Peyer's patch (tissue), 4 donors: ENCODE measurements at regions not wholly inside any gene's neighbourhood (a gene's known extent, or its start where the extent isn't known, plus 50 kb on each side); places are given as distances from the start of the nearest gene placed in this dataset.

ENCODE experiments used
- DNase-seq, 3 donors: peaks; one replicate each; pipeline ENCODE4 v3.0.0-alpha.2; 2017 to 2019
- H3K27ac ChIP-seq, 4 donors: fragments of 200-600 bp; sonication (generic); one replicate each; pipeline ENCODE4 v1.5.1; 2016 to 2019
- H3K27me3 ChIP-seq, 2 donors: fragments of 200-600 bp; sonication (generic); one replicate each; pipeline ENCODE4 v1.5.1; 2019
- H3K36me3 ChIP-seq, 3 donors: fragments of 200-600 bp; sonication (generic); one replicate each; pipeline ENCODE4 v1.5.1; 2016 to 2019
- H3K4me1 ChIP-seq, 4 donors: fragments of 200-600 bp; sonication (generic); one replicate each; pipeline ENCODE4 v1.5.1; 2016 to 2019
- H3K4me3 ChIP-seq, 4 donors: fragments of 200-600 bp; sonication (generic); 1 replicate in 3 of 4; 2 replicates in 1 of 4; pipeline ENCODE4 v1.5.1; 2016 to 2019; ENCODE audit warnings: mild to moderate bottlenecking in 1 of 4
- H3K9me3 ChIP-seq, 4 donors: fragments of 200-600 bp; sonication (generic); one replicate each; pipeline ENCODE4 v1.5.1; 2016 to 2019; ENCODE audit warnings: mild to moderate bottlenecking in 1 of 4
- POLR2A ChIP-seq, 2 donors: fragments of 450-650 bp; IDR thresholded peaks; one replicate each; pipeline ENCODE4 v1.5.1; 2017; ENCODE audit warnings: antibody characterized with exemption in 2 of 2, mild to moderate bottlenecking in 2 of 2, moderate library complexity in 2 of 2
- TF ChIP-seq, protein P1 (sequence below), 6 experiments: fragments of 450-650 bp in 4 of 6; fragments of 200-600 bp in 2 of 6; sonication (generic) in 1 of 6; IDR thresholded peaks; one replicate each; pipeline ENCODE4 v1.5.1; 2017 to 2019; ENCODE audit warnings: antibody characterized with exemption in 6 of 6, mild to moderate bottlenecking in 3 of 6, moderate library complexity in 1 of 6

DNA sequence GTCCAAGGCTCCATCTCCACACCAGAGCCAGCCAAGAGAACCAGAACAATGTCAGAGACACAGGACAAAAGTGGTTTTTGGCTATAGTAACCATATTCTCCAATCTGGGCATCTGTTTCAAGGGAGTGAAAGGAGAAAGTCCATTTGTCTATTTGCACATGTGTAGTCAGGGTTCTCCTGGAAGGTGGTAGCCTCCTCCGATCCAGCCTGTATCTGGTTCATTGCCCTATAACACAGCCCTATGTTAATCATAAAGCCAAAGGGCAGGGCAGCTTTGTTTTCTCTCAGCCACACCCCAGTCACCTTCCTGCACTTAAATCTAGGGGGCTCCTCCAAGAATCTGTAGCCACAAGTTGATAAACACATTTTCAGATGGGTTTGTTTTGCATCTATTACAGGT is 128.1 kb upstream of the ADPGK start:
- Histone ChIP-seq H3K4me1 (no peaks in the 10 kb centered on the region), H3K4me3 (no peak overlapping the region), H3K27me3 (no peaks in the 10 kb centered on the region), H3K9me3 (no peaks in the 10 kb centered on the region), H3K36me3 (no peaks in the 10 kb centered on the region), H3K27ac (no peak overlapping the region)
- TF ChIP-seq, protein P1, sequence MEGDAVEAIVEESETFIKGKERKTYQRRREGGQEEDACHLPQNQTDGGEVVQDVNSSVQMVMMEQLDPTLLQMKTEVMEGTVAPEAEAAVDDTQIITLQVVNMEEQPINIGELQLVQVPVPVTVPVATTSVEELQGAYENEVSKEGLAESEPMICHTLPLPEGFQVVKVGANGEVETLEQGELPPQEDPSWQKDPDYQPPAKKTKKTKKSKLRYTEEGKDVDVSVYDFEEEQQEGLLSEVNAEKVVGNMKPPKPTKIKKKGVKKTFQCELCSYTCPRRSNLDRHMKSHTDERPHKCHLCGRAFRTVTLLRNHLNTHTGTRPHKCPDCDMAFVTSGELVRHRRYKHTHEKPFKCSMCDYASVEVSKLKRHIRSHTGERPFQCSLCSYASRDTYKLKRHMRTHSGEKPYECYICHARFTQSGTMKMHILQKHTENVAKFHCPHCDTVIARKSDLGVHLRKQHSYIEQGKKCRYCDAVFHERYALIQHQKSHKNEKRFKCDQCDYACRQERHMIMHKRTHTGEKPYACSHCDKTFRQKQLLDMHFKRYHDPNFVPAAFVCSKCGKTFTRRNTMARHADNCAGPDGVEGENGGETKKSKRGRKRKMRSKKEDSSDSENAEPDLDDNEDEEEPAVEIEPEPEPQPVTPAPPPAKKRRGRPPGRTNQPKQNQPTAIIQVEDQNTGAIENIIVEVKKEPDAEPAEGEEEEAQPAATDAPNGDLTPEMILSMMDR (IDR thresholded peaks at IDR 0.05): no peak
- TF ChIP-seq POLR2A (IDR thresholded peaks at IDR 0.05): no peak
- DNase-seq: no peak

DNA sequence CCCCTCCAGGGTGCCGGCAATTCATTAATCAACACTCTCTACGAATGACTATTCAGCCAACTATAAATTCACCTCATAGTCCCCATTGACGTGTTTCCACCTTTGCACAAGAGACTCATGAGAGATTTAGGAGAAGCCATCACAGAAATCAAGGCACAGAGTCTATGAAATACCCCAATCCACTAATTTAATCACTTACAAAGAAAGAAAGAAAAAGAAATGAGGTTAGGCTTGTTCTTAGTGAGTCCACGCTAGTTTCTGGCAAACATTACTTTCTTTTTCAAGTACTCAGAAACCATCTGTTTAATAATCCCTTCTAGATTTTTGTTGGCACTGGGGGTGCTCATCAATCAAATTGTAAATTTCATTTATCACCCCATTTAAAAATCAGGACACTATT is 125.2 kb upstream of the ADPGK start:
- Histone ChIP-seq H3K9me3 (no peaks in the 10 kb centered on the region), H3K36me3 (no peaks in the 10 kb centered on the region), H3K4me3 (no peak overlapping the region), H3K27ac (no peak overlapping the region), H3K27me3 (no peaks in the 10 kb centered on the region), H3K4me1 (no peaks in the 10 kb centered on the region)
- no peak for DNase-seq
- no peak for TF ChIP-seq POLR2A (IDR thresholded peaks at IDR 0.05)
- TF ChIP-seq, protein P1 (IDR thresholded peaks at IDR 0.05): no peak

DNA sequence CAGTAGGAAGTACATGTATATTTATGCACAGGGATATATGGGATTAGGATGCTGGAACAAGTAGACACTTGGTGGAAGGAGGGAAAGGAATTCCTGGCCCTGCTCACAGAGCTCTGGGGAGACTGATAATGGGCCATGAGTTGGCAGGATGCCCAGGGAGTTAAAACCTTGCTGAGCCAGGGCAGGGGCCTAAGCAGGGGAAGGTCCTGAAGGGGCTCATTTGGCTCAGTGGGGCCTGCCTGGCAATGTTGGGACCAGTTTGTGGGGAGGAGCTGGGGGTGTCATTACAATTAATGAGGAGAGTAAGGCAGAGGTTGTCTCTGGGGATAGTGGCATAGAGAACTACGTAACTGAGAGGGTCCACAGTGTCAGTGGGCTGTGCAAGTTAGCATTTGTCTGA is 124.2 kb upstream of the ADPGK start:
- H3K4me3 ChIP-seq: no peak overlapping the region
- DNase-seq: no peak
- no peaks in the 10 kb centered on the region for H3K9me3 ChIP-seq
- H3K27me3 ChIP-seq: no peaks in the 10 kb centered on the region
- TF ChIP-seq, protein P1 (IDR thresholded peaks at IDR 0.05): no peak
- no peak for TF ChIP-seq POLR2A (IDR thresholded peaks at IDR 0.05)
- no peak overlapping the region for H3K27ac ChIP-seq
- no peaks in the 10 kb centered on the region for H3K4me1 ChIP-seq
- H3K36me3 ChIP-seq: no peaks in the 10 kb centered on the region

DNA sequence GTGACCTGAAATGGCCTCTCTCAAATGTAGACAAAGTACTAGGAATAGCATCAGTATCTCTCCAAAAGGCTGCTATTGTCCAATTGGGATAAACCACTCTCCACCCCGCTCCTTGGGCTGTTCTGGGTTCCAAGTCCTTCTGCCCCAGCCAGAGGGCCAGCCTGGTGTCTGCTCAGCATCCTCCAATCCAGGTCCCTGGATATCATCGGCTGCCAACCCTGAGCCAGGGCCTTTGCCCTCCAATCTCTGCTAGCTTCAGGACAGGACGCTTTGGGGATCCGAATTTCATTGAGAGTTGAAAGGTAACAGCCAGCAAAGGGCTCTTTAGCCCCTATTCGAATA is 119.3 kb upstream of the ADPGK start:
- Histone ChIP-seq H3K9me3 (no peaks in the 10 kb centered on the region), H3K4me3 (no peak overlapping the region), H3K4me1 (no peaks in the 10 kb centered on the region), H3K36me3 (no peaks in the 10 kb centered on the region), H3K27ac (peak overlapping the region in 1 of 4 donors; percentile 19), H3K27me3 (no peaks in the 10 kb centered on the region)
- TF ChIP-seq POLR2A (IDR thresholded peaks at IDR 0.05): no peak
- TF ChIP-seq, protein P1 (IDR thresholded peaks at IDR 0.05): no peak
- DNase-seq: no peak

DNA sequence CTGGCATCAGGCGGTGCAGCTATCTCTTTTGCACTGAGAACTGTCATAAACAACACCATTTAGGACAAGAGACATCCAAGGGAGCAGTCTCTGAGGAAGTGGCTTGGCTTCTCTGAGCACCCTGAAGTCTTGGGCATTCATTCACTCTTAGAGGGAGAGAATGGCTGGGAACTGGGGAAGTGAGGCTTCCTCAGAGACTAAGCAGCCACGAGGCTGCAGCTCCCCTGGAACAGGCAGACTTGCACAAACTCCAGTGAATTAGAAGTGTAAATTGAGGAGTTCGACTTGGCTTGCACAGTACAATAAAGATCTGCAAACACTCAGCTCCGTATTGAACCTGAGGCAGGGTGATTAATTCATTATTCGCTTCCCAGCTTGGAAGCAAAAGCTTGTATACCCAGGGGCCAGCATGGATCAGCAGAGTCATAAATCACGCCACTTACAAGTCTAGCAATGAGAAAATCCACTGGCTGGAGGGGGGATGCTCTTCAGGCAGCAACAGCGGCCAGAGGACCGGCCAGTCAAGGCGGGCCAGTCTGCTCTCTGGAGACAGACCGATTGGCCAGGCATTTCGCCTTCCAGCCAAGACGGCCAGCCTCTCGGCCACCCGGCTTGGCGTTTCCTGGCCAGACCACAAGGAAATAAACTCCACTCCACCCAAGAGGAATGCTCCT is 118.8 kb upstream of the ADPGK start:
- Histone ChIP-seq H3K36me3 (no peaks in the 10 kb centered on the region), H3K27me3 (no peaks in the 10 kb centered on the region), H3K27ac (no peak overlapping the region), H3K9me3 (no peaks in the 10 kb centered on the region), H3K4me3 (no peak overlapping the region), H3K4me1 (no peaks in the 10 kb centered on the region)
- DNase-seq: no peak
- TF ChIP-seq, protein P1 (IDR thresholded peaks at IDR 0.05): no peak
- no peak for TF ChIP-seq POLR2A (IDR thresholded peaks at IDR 0.05)

DNA sequence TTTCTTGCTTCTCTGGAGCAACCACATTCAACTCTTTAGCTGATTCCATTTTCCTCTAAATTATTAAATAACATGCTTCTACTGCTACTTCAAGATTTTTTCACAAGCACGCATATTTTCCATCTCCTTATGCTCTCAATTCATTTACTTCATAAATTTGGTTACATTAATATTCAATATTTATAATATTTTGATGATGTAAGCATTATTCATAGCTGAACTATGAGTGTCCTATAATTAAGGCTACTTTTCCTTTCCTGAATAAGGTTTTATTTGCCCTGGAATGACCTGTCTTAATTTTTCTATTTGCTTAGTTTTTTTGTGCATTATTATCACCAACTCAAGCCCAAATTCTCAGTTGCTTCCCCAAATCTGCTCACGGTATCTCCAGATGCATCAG is 109.4 kb upstream of the ADPGK start:
- H3K27ac ChIP-seq: no peak overlapping the region
- H3K4me3 ChIP-seq: no peak overlapping the region
- TF ChIP-seq POLR2A (IDR thresholded peaks at IDR 0.05): no peak
- TF ChIP-seq, protein P1 (IDR thresholded peaks at IDR 0.05): no peak
- H3K27me3 ChIP-seq: no peaks in the 10 kb centered on the region
- H3K36me3 ChIP-seq: no peaks in the 10 kb centered on the region
- H3K9me3 ChIP-seq: no peaks in the 10 kb centered on the region
- DNase-seq: no peak
- no peaks in the 10 kb centered on the region for H3K4me1 ChIP-seq
